ENCODE measurements at regions not wholly inside any gene's neighbourhood (a gene's known extent, or its start where the extent isn't known, plus 50 kb on each side); places are given as distances from the start of the nearest gene placed in this dataset.

DNA sequence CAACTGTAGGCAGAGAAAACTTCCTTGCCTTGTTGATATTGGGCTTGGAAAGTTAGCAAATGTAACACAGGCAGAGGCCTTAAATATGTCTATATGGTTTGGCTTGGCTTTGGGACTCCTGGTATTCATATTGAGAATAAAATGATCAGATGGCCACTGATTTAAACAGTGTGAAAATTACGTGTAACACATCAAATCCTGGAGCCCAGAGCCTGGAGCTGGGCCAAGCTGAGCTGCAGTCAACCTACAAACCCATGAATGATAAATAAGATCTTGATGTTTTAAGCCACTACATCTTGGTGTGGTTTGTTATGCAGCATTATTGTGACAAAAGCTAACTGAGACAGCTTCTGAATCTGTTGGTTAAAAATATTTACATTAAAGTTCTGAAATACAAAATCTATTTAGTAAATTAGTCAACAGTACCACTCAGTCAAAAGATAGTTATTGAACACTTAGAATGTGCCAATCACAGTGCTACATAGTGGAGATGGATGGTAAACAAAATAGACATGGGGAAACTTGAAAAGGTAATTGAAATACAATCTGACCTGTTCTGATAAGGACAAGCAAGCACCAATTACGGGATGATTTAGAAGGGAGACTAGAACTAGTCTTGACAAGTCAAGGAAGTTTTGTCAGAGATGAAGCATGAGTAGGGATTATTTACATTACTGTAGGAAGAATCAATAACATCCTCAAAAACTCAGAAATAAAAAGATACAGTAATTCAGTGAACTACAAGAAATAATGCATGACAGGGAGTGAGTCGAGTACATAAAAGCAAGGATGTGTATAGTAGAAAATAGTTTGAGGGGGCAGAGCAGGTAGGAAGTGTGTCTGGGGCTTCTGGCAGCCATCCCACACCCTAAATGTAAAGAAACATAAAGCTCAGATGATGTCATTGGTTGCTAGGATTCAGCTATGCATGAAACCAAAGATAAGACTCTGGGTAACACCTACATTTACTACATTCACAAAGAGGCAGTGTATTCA lies 157.7 kb downstream of the HNMT start:
- TF ChIP-seq MYC (IDR thresholded peaks at IDR 0.05; ENCODE audit: low read depth, low read length) (no peak), POLR2A (IDR thresholded peaks at IDR 0.05; ENCODE audit: extremely low read depth, insufficient read length) (no peak)
- TF ChIP-seq, protein P1, sequence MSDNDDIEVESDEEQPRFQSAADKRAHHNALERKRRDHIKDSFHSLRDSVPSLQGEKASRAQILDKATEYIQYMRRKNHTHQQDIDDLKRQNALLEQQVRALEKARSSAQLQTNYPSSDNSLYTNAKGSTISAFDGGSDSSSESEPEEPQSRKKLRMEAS (IDR thresholded peaks at IDR 0.05; ENCODE audit: low read depth, low read length): no peak
- TF ChIP-seq, protein P2, sequence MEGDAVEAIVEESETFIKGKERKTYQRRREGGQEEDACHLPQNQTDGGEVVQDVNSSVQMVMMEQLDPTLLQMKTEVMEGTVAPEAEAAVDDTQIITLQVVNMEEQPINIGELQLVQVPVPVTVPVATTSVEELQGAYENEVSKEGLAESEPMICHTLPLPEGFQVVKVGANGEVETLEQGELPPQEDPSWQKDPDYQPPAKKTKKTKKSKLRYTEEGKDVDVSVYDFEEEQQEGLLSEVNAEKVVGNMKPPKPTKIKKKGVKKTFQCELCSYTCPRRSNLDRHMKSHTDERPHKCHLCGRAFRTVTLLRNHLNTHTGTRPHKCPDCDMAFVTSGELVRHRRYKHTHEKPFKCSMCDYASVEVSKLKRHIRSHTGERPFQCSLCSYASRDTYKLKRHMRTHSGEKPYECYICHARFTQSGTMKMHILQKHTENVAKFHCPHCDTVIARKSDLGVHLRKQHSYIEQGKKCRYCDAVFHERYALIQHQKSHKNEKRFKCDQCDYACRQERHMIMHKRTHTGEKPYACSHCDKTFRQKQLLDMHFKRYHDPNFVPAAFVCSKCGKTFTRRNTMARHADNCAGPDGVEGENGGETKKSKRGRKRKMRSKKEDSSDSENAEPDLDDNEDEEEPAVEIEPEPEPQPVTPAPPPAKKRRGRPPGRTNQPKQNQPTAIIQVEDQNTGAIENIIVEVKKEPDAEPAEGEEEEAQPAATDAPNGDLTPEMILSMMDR (IDR thresholded peaks at IDR 0.05; ENCODE audit: low read depth, low read length): no peak
- no peak for DNase-seq (ENCODE audit: low read depth)
- H3K4me3 ChIP-seq (ENCODE audit: low read depth, low read length): no peak overlapping the region

DNA sequence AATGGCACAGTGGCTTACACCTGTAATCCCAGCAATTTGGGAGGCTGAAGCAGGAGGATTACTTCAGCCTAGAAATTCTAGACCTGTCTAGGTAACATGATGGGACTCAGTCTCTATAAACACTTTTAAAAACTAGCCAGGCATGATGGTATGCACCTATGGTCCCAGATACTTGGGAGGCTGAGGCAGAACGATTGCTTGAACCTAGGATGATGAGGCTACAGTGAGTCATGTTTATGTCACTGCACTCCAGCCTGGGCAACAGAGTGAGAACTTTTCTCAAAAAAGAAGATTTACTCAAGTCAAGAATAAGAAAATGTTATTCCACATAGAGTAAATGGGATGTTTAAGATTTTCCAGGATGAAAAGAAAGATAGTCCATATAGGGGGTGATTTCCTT lies 158.6 kb downstream of the HNMT start:
- no peak for DNase-seq (ENCODE audit: low read depth)
- no peak overlapping the region for H3K4me3 ChIP-seq (ENCODE audit: low read depth, low read length)
- TF ChIP-seq POLR2A (IDR thresholded peaks at IDR 0.05; ENCODE audit: extremely low read depth, insufficient read length): no peak
- TF ChIP-seq MYC (IDR thresholded peaks at IDR 0.05; ENCODE audit: low read depth, low read length): no peak
- TF ChIP-seq, protein P1 (IDR thresholded peaks at IDR 0.05; ENCODE audit: low read depth, low read length): no peak
- TF ChIP-seq, protein P2 (IDR thresholded peaks at IDR 0.05; ENCODE audit: low read depth, low read length): no peak

DNA sequence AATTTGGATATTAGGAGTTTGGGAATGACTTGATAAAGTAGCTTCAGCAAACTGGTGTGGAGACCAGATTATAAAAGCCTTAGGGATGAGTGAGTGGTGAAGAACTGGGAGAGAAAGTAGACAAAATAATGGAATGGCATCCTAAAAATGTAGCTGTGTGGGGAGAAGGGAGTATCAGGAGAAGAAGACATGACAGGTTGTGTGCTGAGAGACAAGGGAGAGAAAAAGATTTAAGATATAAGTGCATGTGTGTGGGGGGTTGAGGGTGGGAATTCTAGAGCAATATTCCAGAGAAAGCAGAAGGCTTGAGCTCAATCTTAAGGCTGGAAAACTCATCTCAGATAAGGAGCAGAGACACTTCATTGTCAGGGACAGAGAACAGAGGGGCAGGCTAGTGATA lies 159.5 kb downstream of the HNMT start:
- no peak overlapping the region for H3K4me3 ChIP-seq (ENCODE audit: low read depth, low read length)
- TF ChIP-seq POLR2A (IDR thresholded peaks at IDR 0.05; ENCODE audit: extremely low read depth, insufficient read length) (no peak), MYC (IDR thresholded peaks at IDR 0.05; ENCODE audit: low read depth, low read length) (no peak)
- TF ChIP-seq, protein P1 (IDR thresholded peaks at IDR 0.05; ENCODE audit: low read depth, low read length): no peak
- TF ChIP-seq, protein P2 (IDR thresholded peaks at IDR 0.05; ENCODE audit: low read depth, low read length): no peak
- no peak for DNase-seq (ENCODE audit: low read depth)

DNA sequence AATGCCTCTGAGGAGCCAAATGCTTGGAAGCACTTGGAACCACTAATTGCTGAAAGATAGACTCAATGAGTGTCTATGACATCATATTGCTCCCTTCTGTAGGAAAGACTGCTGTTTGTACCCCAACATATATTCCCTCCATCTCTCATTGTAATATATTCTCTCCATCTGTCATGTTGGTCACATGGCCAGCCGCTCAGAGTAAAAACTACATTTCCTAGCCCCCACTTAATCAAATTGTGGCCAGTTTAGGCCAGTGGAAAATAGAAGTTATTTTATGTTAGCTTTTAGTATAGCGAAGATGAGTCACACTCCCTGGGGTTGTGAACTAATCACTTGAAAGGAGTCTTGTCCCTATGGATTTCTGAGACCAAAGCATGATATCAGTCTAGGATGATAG lies 160.2 kb downstream of the HNMT start:
- no peak for TF ChIP-seq POLR2A (IDR thresholded peaks at IDR 0.05; ENCODE audit: extremely low read depth, insufficient read length)
- TF ChIP-seq, protein P2 (IDR thresholded peaks at IDR 0.05; ENCODE audit: low read depth, low read length): no peak
- TF ChIP-seq, protein P1 (IDR thresholded peaks at IDR 0.05; ENCODE audit: low read depth, low read length): no peak
- no peak for TF ChIP-seq MYC (IDR thresholded peaks at IDR 0.05; ENCODE audit: low read depth, low read length)
- no peak overlapping the region for H3K4me3 ChIP-seq (ENCODE audit: low read depth, low read length)
- no peak for DNase-seq (ENCODE audit: low read depth)

DNA sequence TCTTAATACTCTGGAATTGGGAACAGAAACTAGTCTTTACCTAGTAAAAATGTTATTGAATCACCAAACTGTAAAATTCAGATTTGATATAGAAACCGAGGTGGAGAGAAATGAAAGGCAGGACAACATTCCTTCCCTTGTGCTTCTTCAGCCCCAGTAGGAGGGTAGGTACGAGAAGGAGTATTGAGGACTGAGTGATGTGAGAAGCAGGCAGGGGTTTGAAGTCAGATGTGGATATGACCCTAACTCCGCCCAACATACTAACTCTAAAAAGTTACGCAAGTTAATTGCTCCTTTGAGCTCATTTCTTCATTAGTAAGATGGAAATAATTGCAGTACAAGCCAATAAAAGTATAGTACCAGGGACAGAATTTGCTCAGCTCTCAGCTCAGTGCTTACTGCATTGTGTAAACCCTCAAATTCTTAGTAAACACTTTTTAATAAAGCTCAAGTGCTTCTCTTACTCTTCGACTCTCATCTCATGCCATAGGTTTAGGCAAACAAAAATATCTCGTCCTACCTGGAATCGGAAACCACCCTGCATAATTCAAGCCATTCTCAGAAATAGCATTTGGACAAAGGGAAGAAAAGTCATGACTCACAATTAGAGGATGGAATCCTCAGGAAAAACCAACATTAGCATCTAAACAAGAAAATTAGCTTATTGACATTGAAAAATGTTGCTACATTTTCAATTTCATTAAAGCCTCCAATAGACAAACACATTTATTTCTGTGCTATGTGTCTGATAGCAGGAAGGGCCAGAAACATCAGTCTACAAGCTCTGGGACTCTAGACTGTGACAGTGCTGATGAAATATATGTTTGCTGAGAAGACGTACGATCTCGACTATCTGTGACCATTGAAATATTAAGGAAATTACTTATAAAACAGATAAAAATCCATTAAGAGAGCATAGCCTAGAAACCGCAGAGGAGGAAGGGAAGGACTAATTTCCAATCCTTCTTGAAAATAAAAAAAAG lies 161.3 kb downstream of the HNMT start:
- DNase-seq (ENCODE audit: low read depth): no peak
- no peak overlapping the region for H3K4me3 ChIP-seq (ENCODE audit: low read depth, low read length)
- TF ChIP-seq POLR2A (IDR thresholded peaks at IDR 0.05; ENCODE audit: extremely low read depth, insufficient read length) (no peak), MYC (IDR thresholded peaks at IDR 0.05; ENCODE audit: low read depth, low read length) (no peak)
- TF ChIP-seq, protein P2 (IDR thresholded peaks at IDR 0.05; ENCODE audit: low read depth, low read length): no peak
- TF ChIP-seq, protein P1 (IDR thresholded peaks at IDR 0.05; ENCODE audit: low read depth, low read length): no peak
